ENCODE measurements at regions not wholly inside any gene's neighbourhood (a gene's known extent, or its start where the extent isn't known, plus 50 kb on each side); places are given as distances from the start of the nearest gene placed in this dataset.

GRCh38 chr5:125505115-125505514 is 758.7 kb upstream of the ZNF608 start:
- no peak for DNase-seq (ENCODE audit: low spot score)

GRCh38 chr5:125506124-125506523 is 759.7 kb upstream of the ZNF608 start:
- DNase-seq (ENCODE audit: low spot score) = no peak

GRCh38 chr5:125508225-125508624 is 761.8 kb upstream of the ZNF608 start:
- DNase-seq (ENCODE audit: low spot score) = no peak

- no peak for DNase-seq (ENCODE audit: low spot score)
These were observed 764.2 kb upstream of the ZNF608 start for GRCh38 chr5:125510651-125511050.

- DNase-seq (ENCODE audit: low spot score) = no peak
These were observed 771.6 kb upstream of the ZNF608 start for GRCh38 chr5:125517973-125518550.

- no peak for DNase-seq (ENCODE audit: low spot score)
These were observed 774.9 kb upstream of the ZNF608 start for GRCh38 chr5:125521289-125521688.

GRCh38 chr5:125525356-125525755 is 778.9 kb upstream of the ZNF608 start:
- no peak for DNase-seq (ENCODE audit: low spot score)

- DNase-seq (ENCODE audit: low spot score) = no peak
These were observed 780.5 kb upstream of the ZNF608 start for GRCh38 chr5:125526966-125527365.

- no peak for DNase-seq (ENCODE audit: low spot score)
These were observed 782.4 kb upstream of the ZNF608 start for GRCh38 chr5:125528881-125529280.

GRCh38 chr5:125530833-125531615 is 784.6 kb upstream of the ZNF608 start:
- no peak for DNase-seq (ENCODE audit: low spot score)

- DNase-seq (ENCODE audit: low spot score) = no peak
These were observed 789.7 kb upstream of the ZNF608 start for GRCh38 chr5:125536095-125536494.

GRCh38 chr5:125536582-125536981 is 790.1 kb upstream of the ZNF608 start:
- DNase-seq (ENCODE audit: low spot score) = no peak

GRCh38 chr5:125537661-125538060 is 791.2 kb upstream of the ZNF608 start:
- no peak for DNase-seq (ENCODE audit: low spot score)

GRCh38 chr5:125538469-125538868 is 792.0 kb upstream of the ZNF608 start:
- DNase-seq (ENCODE audit: low spot score) = no peak

GRCh38 chr5:125541085-125541484 is 794.6 kb upstream of the ZNF608 start:
- no peak for DNase-seq (ENCODE audit: low spot score)

- no peak for DNase-seq (ENCODE audit: low spot score)
These were observed 803.0 kb upstream of the ZNF608 start for GRCh38 chr5:125549322-125549911.

- no peak for DNase-seq (ENCODE audit: low spot score)
These were observed 803.8 kb upstream of the ZNF608 start for GRCh38 chr5:125550274-125550673.

GRCh38 chr5:125551246-125551645 is 804.8 kb upstream of the ZNF608 start:
- DNase-seq (ENCODE audit: low spot score) = no peak

- no peak for DNase-seq (ENCODE audit: low spot score)
These were observed 805.4 kb upstream of the ZNF608 start for GRCh38 chr5:125551797-125552196.

- DNase-seq (ENCODE audit: low spot score) = no peak
These were observed 806.0 kb upstream of the ZNF608 start for GRCh38 chr5:125552486-125552885.

GRCh38 chr5:125554355-125554754 is 807.9 kb upstream of the ZNF608 start:
- DNase-seq (ENCODE audit: low spot score) = no peak

- DNase-seq (ENCODE audit: low spot score) = no peak
These were observed 809.2 kb upstream of the ZNF608 start for GRCh38 chr5:125555591-125555990.

- no peak for DNase-seq (ENCODE audit: low spot score)
These were observed 811.6 kb upstream of the ZNF608 start for GRCh38 chr5:125558016-125558415.

GRCh38 chr5:125558466-125558865 is 812.0 kb upstream of the ZNF608 start:
- DNase-seq (ENCODE audit: low spot score) = no peak
